ENCODE measurements at regions not wholly inside any gene's neighbourhood (a gene's known extent, or its start where the extent isn't known, plus 50 kb on each side); places are given as distances from the start of the nearest gene placed in this dataset.
"Not testable (repeated sequence)": the region's sequence is repeated elsewhere in the genome, so short reads cannot be mapped to it uniquely, and the experiment has no call there.

GRCh38 chr1:172827301-172827700 lies 168.4 kb downstream of the FASLG start:
- Histone ChIP-seq H3K9me3 (ENCODE audit: low read depth, low read length) (no peaks in the 10 kb centered on the region), H3K4me3 (no peak overlapping the region), H3K9ac (ENCODE audit: insufficient read length) (no peak overlapping the region), H3K36me3 (ENCODE audit: insufficient read depth, low read length) (no peaks in the 10 kb centered on the region), H3K27ac (no peak overlapping the region)
- no peak for TF ChIP-seq POLR2AphosphoS5 (IDR thresholded peaks at IDR 0.05; ENCODE audit: borderline replicate concordance, low read depth, low read length)
- TF ChIP-seq FOXP2 (optimal IDR thresholded peaks at IDR 0.05; ENCODE audit: control extremely low read depth, extremely low read length, insufficient read depth): no peak
- no peak for TF ChIP-seq EZH2 (IDR thresholded peaks at IDR 0.05)
- no peak for DNase-seq (ENCODE audit: low read depth, low spot score)

- Histone ChIP-seq H3K9me3 (ENCODE audit: low read depth, low read length) (no peaks in the 10 kb centered on the region), H3K36me3 (ENCODE audit: insufficient read depth, low read length) (no peaks in the 10 kb centered on the region), H3K4me3 (no peak overlapping the region), H3K27ac (peak overlapping the region; percentile 17; the same call in 1 of the 2 replicates), H3K9ac (ENCODE audit: insufficient read length) (no peak overlapping the region)
- peak; percentile 70 for DNase-seq (ENCODE audit: low read depth, low spot score)
- no peak for TF ChIP-seq POLR2AphosphoS5 (IDR thresholded peaks at IDR 0.05; ENCODE audit: borderline replicate concordance, low read depth, low read length)
- TF ChIP-seq EZH2 (IDR thresholded peaks at IDR 0.05): no peak
- peak; percentile 36 for TF ChIP-seq FOXP2 (optimal IDR thresholded peaks at IDR 0.05; ENCODE audit: control extremely low read depth, extremely low read length, insufficient read depth)
Observed at GRCh38 chr1:172827841-172828240, 168.9 kb downstream of the FASLG start.

GRCh38 chr1:172832006-172832725 lies 173.3 kb downstream of the FASLG start:
- H3K9ac ChIP-seq (ENCODE audit: insufficient read length): no peak overlapping the region
- no peak overlapping the region for H3K4me3 ChIP-seq
- no peak for DNase-seq (ENCODE audit: low read depth, low spot score)
- H3K36me3 ChIP-seq (ENCODE audit: insufficient read depth, low read length): no peaks in the 10 kb centered on the region
- TF ChIP-seq EZH2 (IDR thresholded peaks at IDR 0.05): no peak
- TF ChIP-seq POLR2AphosphoS5 (IDR thresholded peaks at IDR 0.05; ENCODE audit: borderline replicate concordance, low read depth, low read length): no peak
- TF ChIP-seq FOXP2 (optimal IDR thresholded peaks at IDR 0.05; ENCODE audit: control extremely low read depth, extremely low read length, insufficient read depth): no peak
- no peaks in the 10 kb centered on the region for H3K9me3 ChIP-seq (ENCODE audit: low read depth, low read length)
- H3K27ac ChIP-seq: no peak overlapping the region

- DNase-seq (ENCODE audit: low read depth, low spot score): no peak
- H3K36me3 ChIP-seq (ENCODE audit: insufficient read depth, low read length): no peaks in the 10 kb centered on the region
- no peak overlapping the region for H3K4me3 ChIP-seq
- TF ChIP-seq EZH2 (IDR thresholded peaks at IDR 0.05) (no peak), FOXP2 (optimal IDR thresholded peaks at IDR 0.05; ENCODE audit: control extremely low read depth, extremely low read length, insufficient read depth) (no peak), POLR2AphosphoS5 (IDR thresholded peaks at IDR 0.05; ENCODE audit: borderline replicate concordance, low read depth, low read length) (no peak)
- H3K9me3 ChIP-seq (ENCODE audit: low read depth, low read length): no peaks in the 10 kb centered on the region
- no peak overlapping the region for H3K9ac ChIP-seq (ENCODE audit: insufficient read length)
- H3K27ac ChIP-seq: no peak overlapping the region
Observed at GRCh38 chr1:172833954-172834353, 175.1 kb downstream of the FASLG start.

GRCh38 chr1:172834609-172835008 lies 175.7 kb downstream of the FASLG start:
- DNase-seq (ENCODE audit: low read depth, low spot score): no peak
- TF ChIP-seq EZH2 (IDR thresholded peaks at IDR 0.05) (no peak), FOXP2 (optimal IDR thresholded peaks at IDR 0.05; ENCODE audit: control extremely low read depth, extremely low read length, insufficient read depth) (no peak), POLR2AphosphoS5 (IDR thresholded peaks at IDR 0.05; ENCODE audit: borderline replicate concordance, low read depth, low read length) (no peak)
- Histone ChIP-seq H3K9me3 (ENCODE audit: low read depth, low read length) (no peaks in the 10 kb centered on the region), H3K36me3 (ENCODE audit: insufficient read depth, low read length) (no peaks in the 10 kb centered on the region), H3K4me3 (no peak overlapping the region), H3K27ac (no peak overlapping the region), H3K9ac (ENCODE audit: insufficient read length) (no peak overlapping the region)

GRCh38 chr1:172835834-172836233 lies 176.9 kb downstream of the FASLG start:
- no peak for TF ChIP-seq FOXP2 (optimal IDR thresholded peaks at IDR 0.05; ENCODE audit: control extremely low read depth, extremely low read length, insufficient read depth)
- no peak for TF ChIP-seq EZH2 (IDR thresholded peaks at IDR 0.05)
- no peak for TF ChIP-seq POLR2AphosphoS5 (IDR thresholded peaks at IDR 0.05; ENCODE audit: borderline replicate concordance, low read depth, low read length)
- H3K27ac ChIP-seq: no peak overlapping the region
- no peak overlapping the region for H3K4me3 ChIP-seq
- no peaks in the 10 kb centered on the region for H3K9me3 ChIP-seq (ENCODE audit: low read depth, low read length)
- no peak for DNase-seq (ENCODE audit: low read depth, low spot score)
- no peaks in the 10 kb centered on the region for H3K36me3 ChIP-seq (ENCODE audit: insufficient read depth, low read length)
- no peak overlapping the region for H3K9ac ChIP-seq (ENCODE audit: insufficient read length)

- Histone ChIP-seq H3K27ac (no peak overlapping the region), H3K9ac (ENCODE audit: insufficient read length) (no peak overlapping the region), H3K36me3 (ENCODE audit: insufficient read depth, low read length) (no peaks in the 10 kb centered on the region), H3K9me3 (ENCODE audit: low read depth, low read length) (no peaks in the 10 kb centered on the region), H3K4me3 (no peak overlapping the region)
- no peak for TF ChIP-seq FOXP2 (optimal IDR thresholded peaks at IDR 0.05; ENCODE audit: control extremely low read depth, extremely low read length, insufficient read depth)
- no peak for TF ChIP-seq EZH2 (IDR thresholded peaks at IDR 0.05)
- TF ChIP-seq POLR2AphosphoS5 (IDR thresholded peaks at IDR 0.05; ENCODE audit: borderline replicate concordance, low read depth, low read length): no peak
- no peak for DNase-seq (ENCODE audit: low read depth, low spot score)
Observed at GRCh38 chr1:172837816-172838679, 179.1 kb downstream of the FASLG start.

GRCh38 chr1:172838680-172839313 lies 179.9 kb downstream of the FASLG start:
- Histone ChIP-seq H3K27ac (no peak overlapping the region), H3K4me3 (no peak overlapping the region), H3K9me3 (ENCODE audit: low read depth, low read length) (no peaks in the 10 kb centered on the region), H3K9ac (ENCODE audit: insufficient read length) (no peak overlapping the region), H3K36me3 (ENCODE audit: insufficient read depth, low read length) (no peaks in the 10 kb centered on the region)
- no peak for TF ChIP-seq EZH2 (IDR thresholded peaks at IDR 0.05)
- no peak for TF ChIP-seq POLR2AphosphoS5 (IDR thresholded peaks at IDR 0.05; ENCODE audit: borderline replicate concordance, low read depth, low read length)
- TF ChIP-seq FOXP2 (optimal IDR thresholded peaks at IDR 0.05; ENCODE audit: control extremely low read depth, extremely low read length, insufficient read depth): no peak
- DNase-seq (ENCODE audit: low read depth, low spot score): no peak

GRCh38 chr1:172839639-172840038 lies 180.7 kb downstream of the FASLG start:
- H3K27ac ChIP-seq: not testable (repeated sequence)

More at GRCh38 chr1:172839639-172840038, 180.7 kb downstream of the FASLG start:
- H3K36me3 ChIP-seq (ENCODE audit: insufficient read depth, low read length); H3K9me3 ChIP-seq (ENCODE audit: low read depth, low read length); H3K9ac ChIP-seq (ENCODE audit: insufficient read length); H3K4me3 ChIP-seq; DNase-seq (ENCODE audit: low read depth, low spot score): not testable (repeated sequence)

Measured in SK-N-MC (cell line).